GM21526 (cell line): ENCODE measurements at regions not wholly inside any gene's neighbourhood (a gene's known extent, or its start where the extent isn't known, plus 50 kb on each side); places are given as distances from the start of the nearest gene placed in this dataset.

Experiments
- ATAC-seq: cut with Tn5 transposase; IDR thresholded peaks from one replicate; pipeline ENCODE4 v1.9.1; 2021; ENCODE audit warnings: moderate library complexity; ENCODE audit not compliant: unreplicated experiment, low FRiP score

GRCh38 chr5:93322974-93323860 is 257.8 kb downstream of the NR2F1-AS1 start:
- no peak for ATAC-seq

- ATAC-seq, result no peak
Observed at GRCh38 chr5:93320920-93321445, 260.0 kb downstream of the NR2F1-AS1 start.

- ATAC-seq, result no peak
Observed at GRCh38 chr5:93313672-93314071, 267.3 kb downstream of the NR2F1-AS1 start.

GRCh38 chr5:93311881-93312280 is 269.1 kb downstream of the NR2F1-AS1 start:
- ATAC-seq, result no peak

GRCh38 chr5:93307557-93307956 is 273.5 kb downstream of the NR2F1-AS1 start:
- ATAC-seq, result no peak

GRCh38 chr5:93305984-93306383 is 275.0 kb downstream of the NR2F1-AS1 start:
- no peak for ATAC-seq

GRCh38 chr5:93304456-93305250 is 276.4 kb downstream of the NR2F1-AS1 start:
- ATAC-seq, result no peak

- no peak for ATAC-seq
Observed at GRCh38 chr5:93303291-93303691, 277.7 kb downstream of the NR2F1-AS1 start.

- ATAC-seq, result no peak
Observed at GRCh38 chr5:93302711-93303110, 278.3 kb downstream of the NR2F1-AS1 start.

- ATAC-seq, result no peak
Observed at GRCh38 chr5:93300945-93301344, 280.1 kb downstream of the NR2F1-AS1 start.

- ATAC-seq, result no peak
Observed at GRCh38 chr5:93300309-93300923, 280.6 kb downstream of the NR2F1-AS1 start.

GRCh38 chr5:93299681-93300308 is 281.2 kb downstream of the NR2F1-AS1 start:
- no peak for ATAC-seq

GRCh38 chr5:93297116-93297515 is 283.9 kb downstream of the NR2F1-AS1 start:
- no peak for ATAC-seq

- ATAC-seq, result peak; percentile 59
Observed at GRCh38 chr5:93296338-93296737, 284.7 kb downstream of the NR2F1-AS1 start.

GRCh38 chr5:93294996-93295395 is 286.0 kb downstream of the NR2F1-AS1 start:
- no peak for ATAC-seq

- no peak for ATAC-seq
Observed at GRCh38 chr5:93294199-93294598, 286.8 kb downstream of the NR2F1-AS1 start.

- no peak for ATAC-seq
Observed at GRCh38 chr5:93289942-93290341, 291.1 kb downstream of the NR2F1-AS1 start.

GRCh38 chr5:93285461-93285860 is 295.6 kb downstream of the NR2F1-AS1 start:
- no peak for ATAC-seq

GRCh38 chr5:93281980-93282772 is 298.8 kb downstream of the NR2F1-AS1 start:
- ATAC-seq, result no peak

- ATAC-seq, result no peak
Observed at GRCh38 chr5:93280518-93280917, 300.5 kb downstream of the NR2F1-AS1 start.
